DMS 273 (cell line): ENCODE measurements at regions not wholly inside any gene's neighbourhood (a gene's known extent, or its start where the extent isn't known, plus 50 kb on each side); places are given as distances from the start of the nearest gene placed in this dataset.

Source experiments
- DNase-seq: peaks from one replicate; lab custom pipeline; 2025; ENCODE audit not compliant: unreplicated experiment; lab: John Stamatoyannopoulos, UW

GRCh38 chr10:117914334-117914733, 132.4 kb downstream of the RAB11FIP2 start:
- DNase-seq: no peak

DNA sequence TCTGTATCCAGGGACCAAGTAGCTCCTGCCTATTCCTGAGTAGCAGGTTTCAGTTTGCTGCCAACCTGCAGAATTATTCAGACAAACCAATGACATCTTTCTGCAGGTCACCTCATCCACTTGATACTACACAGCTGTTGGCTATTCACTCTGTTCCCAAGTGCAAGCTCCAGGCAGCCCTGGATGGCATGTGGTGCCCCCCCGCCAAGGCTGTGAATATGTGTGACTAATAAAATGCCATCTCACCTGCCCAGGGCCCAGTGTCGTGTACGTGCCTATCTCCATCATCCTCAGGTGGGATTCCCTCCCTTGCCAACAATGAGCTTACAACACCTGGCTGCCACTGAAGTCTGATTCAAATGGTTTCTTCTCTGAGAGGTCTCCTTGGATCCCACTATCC, 125.8 kb downstream of the RAB11FIP2 start:
- no peak for DNase-seq

DNA sequence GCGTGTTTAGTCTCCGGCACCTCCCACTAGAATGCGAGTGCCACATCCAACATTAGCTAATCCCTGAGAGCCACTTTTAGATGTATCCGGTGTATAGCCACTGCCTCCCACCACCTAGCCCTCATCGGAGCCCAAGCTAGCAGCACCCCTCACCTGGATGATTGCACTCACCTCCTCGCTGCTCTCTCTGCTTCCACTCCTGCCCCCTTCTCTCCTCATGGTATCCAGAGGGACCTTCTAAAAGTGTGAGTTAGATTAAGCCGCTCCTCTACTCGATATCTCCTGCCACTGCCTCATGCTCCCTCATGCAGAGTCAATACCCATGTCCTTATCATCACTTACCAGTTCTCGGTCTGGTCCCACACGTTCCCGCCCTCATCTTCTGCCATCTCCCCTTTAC, 125.3 kb downstream of the RAB11FIP2 start:
- DNase-seq: no peak

DNA sequence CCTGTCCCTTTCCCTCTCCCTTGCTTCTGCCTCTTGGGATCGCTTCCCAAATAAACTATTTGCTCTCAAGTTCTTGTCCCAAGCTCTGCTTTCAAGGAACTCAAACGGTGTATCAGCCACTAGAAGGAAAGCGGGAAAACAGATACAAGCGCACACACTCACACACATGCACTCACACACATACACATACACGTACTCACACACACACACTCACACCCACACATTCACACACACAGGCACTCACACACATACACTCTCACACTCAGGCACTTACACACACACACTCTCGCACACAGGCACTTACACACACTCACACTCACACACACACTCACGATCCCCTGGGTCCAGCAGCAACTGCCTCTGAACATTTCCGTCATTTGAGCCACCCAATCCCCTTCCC, 121.9 kb downstream of the RAB11FIP2 start:
- no peak for DNase-seq

GRCh38 chr10:117925369-117925768, 121.4 kb downstream of the RAB11FIP2 start:
- DNase-seq: no peak

GRCh38 chr10:117926491-117926890, 120.2 kb downstream of the RAB11FIP2 start:
- no peak for DNase-seq

DNA sequence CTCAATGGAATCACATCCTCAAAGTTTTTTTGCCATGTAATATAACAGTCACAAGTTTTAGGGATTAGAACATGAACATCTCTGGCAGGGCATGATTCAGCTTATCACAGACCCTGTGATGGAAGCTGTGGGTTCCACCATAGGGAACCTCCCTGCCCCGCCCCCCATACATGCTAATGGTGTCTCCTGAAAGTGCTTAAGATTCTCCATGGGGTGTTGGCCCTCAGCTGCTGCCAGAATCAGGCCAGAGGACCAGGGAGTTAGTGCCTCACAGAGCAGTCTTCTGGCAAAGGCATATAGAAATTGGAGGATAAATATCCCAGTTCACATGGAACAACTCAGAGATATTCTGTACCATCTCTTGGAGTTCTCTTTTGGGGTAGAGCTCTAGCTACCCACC, 119.4 kb downstream of the RAB11FIP2 start:
- no peak for DNase-seq

GRCh38 chr10:117927871-117928270, 118.9 kb downstream of the RAB11FIP2 start:
- no peak for DNase-seq

DNA sequence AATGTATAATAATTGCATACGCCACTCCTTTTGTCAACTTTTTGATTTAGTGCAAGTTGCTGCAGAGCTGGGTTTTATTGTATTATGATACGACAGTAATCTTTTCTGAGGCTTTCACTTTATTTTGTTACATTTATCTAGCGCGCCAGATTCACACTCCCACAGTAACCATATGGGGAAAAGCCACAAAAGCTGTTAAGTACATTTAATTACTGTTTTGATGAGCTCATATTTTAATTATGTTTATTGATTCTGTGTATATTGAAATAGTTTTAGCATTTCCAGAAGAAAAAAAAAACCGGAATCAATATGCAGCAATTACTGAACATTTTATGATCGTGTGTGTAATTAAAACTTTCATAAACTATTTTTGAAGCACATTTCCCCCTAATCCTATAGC, 118.5 kb downstream of the RAB11FIP2 start:
- no peak for DNase-seq

DNA sequence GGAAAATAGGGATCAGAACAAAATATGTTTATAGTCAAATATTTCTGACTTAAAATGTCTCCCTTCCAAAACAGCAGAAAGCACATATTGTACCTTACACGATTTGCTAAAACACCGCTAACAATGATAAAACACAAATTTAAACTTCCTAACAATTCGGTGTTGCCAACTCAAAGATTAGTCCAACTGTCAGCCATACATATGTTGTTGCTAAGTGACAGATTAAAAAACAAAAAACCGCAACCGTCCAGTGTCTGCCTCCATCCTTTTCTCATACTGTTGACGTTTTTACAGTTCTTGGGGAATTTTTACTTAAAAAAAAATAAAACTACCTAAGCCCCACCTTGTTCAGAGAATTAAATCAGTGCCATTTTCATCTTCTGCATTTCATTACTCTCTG, 118.0 kb downstream of the RAB11FIP2 start:
- DNase-seq: no peak

- DNase-seq: peak; percentile 38
Observed at GRCh38 chr10:117929327-117930067, 117.2 kb downstream of the RAB11FIP2 start.

DNA sequence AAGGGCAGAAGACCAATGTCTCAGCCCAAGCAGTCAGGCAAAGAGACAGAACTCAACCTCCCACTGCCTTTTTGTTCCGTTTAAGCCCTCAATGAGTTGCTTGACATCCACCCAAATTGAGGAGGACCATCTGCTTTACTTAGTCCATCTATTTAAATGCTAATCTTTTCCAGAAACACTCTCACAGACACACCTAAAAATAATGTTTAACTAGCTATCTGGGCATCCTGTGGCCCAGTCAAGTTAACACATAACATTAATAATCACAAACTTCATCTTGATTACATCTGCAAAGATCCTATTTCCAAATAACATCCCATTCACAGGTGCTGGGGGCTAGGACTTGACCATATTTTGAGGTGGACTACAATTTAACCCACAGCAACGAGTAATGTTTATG, 115.7 kb downstream of the RAB11FIP2 start:
- no peak for DNase-seq

DNA sequence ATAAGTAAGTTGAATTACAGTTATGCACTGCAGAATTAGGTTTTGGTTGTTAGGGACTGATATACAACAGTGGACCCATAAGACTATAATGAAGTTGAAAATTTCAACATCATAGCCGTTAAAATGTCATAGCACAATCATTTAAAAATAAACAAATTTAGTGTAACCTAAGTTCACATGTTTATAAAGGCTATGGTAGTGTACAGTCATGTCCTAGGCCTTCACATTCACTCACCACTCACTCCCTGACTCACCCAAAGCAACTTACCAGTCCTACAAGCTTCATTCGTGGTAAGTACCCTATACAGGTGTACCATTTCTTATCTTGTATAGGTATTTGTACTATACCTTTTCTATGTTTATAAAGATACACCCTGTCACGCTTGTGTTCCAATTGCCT, 113.7 kb downstream of the RAB11FIP2 start:
- no peak for DNase-seq

DNA sequence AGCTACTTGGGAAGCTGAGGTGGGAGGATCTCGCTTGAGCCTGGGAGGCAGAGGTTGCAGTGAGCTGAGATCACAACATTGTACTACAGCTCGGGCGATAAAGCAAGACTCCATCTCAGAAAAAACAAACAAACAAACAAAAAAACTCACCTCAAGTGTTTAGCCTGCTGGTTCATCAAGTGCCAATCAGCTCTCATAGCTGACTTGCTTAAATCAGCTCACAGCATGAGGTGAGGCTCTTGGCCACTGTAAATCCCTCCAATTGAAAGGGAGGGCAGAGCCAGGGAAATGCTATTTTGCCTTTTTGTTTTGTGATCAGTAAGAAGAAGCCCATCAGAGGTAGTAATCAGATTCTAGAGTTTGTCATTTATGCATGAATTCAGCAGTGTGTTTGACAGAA, 112.3 kb downstream of the RAB11FIP2 start:
- DNase-seq: no peak

GRCh38 chr10:117936141-117936540, 110.6 kb downstream of the RAB11FIP2 start:
- no peak for DNase-seq

GRCh38 chr10:117936566-117936965, 110.2 kb downstream of the RAB11FIP2 start:
- DNase-seq: no peak

GRCh38 chr10:117936976-117937375, 109.8 kb downstream of the RAB11FIP2 start:
- no peak for DNase-seq

- DNase-seq: no peak
Observed at GRCh38 chr10:117938104-117938503, 108.6 kb downstream of the RAB11FIP2 start.

DNA sequence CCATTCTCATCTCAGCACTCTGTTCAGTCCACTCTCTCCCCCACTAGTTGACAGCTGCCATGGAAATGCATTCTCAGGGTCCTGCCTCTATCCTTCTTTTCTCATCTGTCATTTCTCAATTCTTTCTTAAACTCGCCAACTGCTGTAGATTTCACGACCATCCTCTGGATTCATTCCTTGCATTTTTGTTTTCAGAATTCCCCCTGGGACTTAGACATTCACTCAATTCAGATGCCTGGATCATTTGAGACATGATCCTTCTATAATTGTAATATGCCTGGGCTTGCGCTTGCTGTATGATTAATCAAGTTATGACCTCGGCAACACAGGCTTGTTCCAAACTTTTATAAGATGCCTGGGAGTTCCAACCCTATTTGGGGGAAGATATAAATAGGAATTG, 104.5 kb downstream of the RAB11FIP2 start:
- no peak for DNase-seq

DNA sequence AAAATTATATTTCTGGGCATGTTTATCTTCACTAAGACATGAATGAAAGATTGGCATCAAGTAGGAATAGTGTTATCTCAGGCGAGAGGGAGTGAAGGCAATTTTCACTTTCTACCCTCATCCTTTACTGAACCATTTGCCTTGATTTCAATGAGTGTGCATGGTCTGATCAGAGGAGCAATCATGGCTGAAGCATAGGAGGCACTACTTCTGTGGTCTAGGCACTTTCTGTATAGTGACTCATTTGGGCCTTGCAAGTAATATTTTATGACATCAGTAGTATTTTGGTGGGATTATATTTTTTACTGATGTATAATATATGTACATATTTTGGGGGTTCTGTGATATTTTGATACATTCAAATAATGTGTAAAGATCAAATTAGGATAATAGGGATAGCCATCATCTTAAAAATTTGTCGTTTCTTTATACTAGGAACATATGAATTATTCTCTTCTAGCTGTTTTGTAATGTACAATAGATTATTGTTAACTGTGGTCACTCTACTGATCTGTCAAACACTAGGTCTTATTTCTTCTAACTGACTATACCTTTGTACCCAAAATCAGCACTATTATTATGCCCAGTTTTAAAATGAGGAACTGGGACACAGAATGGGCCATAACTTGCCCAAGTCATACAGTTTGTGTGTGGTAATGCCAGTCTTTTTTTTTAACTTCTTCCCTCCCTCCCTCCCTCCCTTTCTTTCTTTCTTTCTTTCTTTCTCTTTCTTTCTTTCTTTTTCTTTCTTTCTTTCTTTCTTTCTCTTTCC, 101.9 kb downstream of the RAB11FIP2 start:
- no peak for DNase-seq

- DNase-seq: no peak
Observed at GRCh38 chr10:117945651-117946050, 101.1 kb downstream of the RAB11FIP2 start.

GRCh38 chr10:117946525-117947070, 100.1 kb downstream of the RAB11FIP2 start:
- DNase-seq: no peak
